Vagina (tissue), 2 donors: ENCODE measurements at regions not wholly inside any gene's neighbourhood (a gene's known extent, or its start where the extent isn't known, plus 50 kb on each side); places are given as distances from the start of the nearest gene placed in this dataset.

Source experiments
- POLR2A ChIP-seq, 2 donors: fragments of 450-650 bp; IDR thresholded peaks; one replicate each; pipeline ENCODE4 v1.6.1; 2017; ENCODE audit warnings: antibody characterized with exemption in 2 of 2, mild to moderate bottlenecking in 2 of 2, moderate library complexity in 2 of 2
- POLR2AphosphoS5 ChIP-seq, 2 donors: sonication (generic); formaldehyde crosslinking; IDR thresholded peaks; one replicate each; pipeline ENCODE4 v1.9.0; 2017; ENCODE audit warnings: antibody characterized with exemption in 2 of 2, mild to moderate bottlenecking in 2 of 2, low read depth in 1 of 2; ENCODE audit not compliant: insufficient read depth in 1 of 2
- TF ChIP-seq, protein P1 (sequence below), 3 experiments: fragments of 450-650 bp in 2 of 3; fragments of 200-600 bp in 1 of 3; sonication (generic) in 1 of 3; IDR thresholded peaks; one replicate each; pipeline ENCODE4 v1.5.1; 2017 to 2019; ENCODE audit warnings: antibody characterized with exemption in 3 of 3, mild to moderate bottlenecking in 2 of 3, moderate library complexity in 2 of 3

DNA sequence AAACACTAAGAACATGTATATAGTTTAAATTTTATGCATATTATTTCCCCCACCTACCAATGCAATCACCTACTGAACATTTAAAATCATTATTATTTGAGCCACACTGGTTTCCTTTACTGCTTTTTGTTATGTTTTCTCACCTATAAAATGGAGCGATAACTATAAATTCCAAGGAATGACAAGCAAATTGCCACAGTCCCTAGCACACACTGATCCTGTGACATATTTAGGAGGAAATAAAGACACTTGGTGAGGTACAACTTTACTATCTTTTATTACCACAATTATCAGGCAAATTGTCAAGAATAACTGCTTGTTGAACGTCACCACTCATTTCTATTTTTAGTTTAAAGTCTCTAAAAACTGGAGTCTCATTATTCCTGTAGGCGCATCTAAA is 1693.6 kb downstream of the EFNA5 start:
- TF ChIP-seq, protein P1, sequence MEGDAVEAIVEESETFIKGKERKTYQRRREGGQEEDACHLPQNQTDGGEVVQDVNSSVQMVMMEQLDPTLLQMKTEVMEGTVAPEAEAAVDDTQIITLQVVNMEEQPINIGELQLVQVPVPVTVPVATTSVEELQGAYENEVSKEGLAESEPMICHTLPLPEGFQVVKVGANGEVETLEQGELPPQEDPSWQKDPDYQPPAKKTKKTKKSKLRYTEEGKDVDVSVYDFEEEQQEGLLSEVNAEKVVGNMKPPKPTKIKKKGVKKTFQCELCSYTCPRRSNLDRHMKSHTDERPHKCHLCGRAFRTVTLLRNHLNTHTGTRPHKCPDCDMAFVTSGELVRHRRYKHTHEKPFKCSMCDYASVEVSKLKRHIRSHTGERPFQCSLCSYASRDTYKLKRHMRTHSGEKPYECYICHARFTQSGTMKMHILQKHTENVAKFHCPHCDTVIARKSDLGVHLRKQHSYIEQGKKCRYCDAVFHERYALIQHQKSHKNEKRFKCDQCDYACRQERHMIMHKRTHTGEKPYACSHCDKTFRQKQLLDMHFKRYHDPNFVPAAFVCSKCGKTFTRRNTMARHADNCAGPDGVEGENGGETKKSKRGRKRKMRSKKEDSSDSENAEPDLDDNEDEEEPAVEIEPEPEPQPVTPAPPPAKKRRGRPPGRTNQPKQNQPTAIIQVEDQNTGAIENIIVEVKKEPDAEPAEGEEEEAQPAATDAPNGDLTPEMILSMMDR (IDR thresholded peaks at IDR 0.05) = no peak
- TF ChIP-seq POLR2A (IDR thresholded peaks at IDR 0.05) (no peak), POLR2AphosphoS5 (IDR thresholded peaks at IDR 0.05; ENCODE audit: insufficient read depth in 1 of 2, low read depth in 1 of 2) (no peak)
